ENCODE measurements at regions not wholly inside any gene's neighbourhood (a gene's known extent, or its start where the extent isn't known, plus 50 kb on each side); places are given as distances from the start of the nearest gene placed in this dataset.
"Not testable (repeated sequence)": the region's sequence is repeated elsewhere in the genome, so short reads cannot be mapped to it uniquely, and the experiment has no call there.

DNA sequence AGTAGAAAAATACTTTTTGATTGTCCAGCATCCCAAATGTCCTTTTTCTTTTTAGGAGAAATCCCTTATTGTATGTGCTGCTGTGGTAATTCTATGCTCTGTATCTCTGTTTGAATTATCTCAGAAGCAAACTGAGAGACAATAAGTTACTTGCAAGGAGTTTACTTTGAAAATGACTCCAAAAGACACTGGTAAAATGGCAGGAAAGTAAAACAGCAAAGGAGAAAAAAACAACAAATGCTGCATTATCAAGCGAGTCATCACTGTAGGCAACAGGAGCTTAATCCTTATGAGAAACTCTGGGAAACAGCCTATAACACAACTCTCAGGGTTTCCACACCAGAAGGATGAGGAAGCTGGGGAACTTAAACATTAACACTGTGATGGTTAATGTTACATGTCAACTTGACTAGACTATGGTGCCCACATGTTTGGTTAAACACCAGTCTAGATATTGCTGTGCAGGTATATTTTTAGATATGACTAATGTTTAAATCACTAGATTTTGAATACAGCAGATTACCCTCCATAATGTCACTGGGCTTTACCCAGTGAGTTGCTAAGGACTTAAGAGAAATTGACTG lies 92.6 kb upstream of the GAS1 start:
- DNase-seq (ENCODE audit: extremely low read depth in 1 of 11, low read depth in 9 of 11, low spot score in 4 of 11), result no peak

- DNase-seq (ENCODE audit: extremely low read depth in 1 of 11, low read depth in 9 of 11, low spot score in 4 of 11), result no peak
Observed at GRCh38 chr9:87040410-87041009, 93.2 kb upstream of the GAS1 start.

DNA sequence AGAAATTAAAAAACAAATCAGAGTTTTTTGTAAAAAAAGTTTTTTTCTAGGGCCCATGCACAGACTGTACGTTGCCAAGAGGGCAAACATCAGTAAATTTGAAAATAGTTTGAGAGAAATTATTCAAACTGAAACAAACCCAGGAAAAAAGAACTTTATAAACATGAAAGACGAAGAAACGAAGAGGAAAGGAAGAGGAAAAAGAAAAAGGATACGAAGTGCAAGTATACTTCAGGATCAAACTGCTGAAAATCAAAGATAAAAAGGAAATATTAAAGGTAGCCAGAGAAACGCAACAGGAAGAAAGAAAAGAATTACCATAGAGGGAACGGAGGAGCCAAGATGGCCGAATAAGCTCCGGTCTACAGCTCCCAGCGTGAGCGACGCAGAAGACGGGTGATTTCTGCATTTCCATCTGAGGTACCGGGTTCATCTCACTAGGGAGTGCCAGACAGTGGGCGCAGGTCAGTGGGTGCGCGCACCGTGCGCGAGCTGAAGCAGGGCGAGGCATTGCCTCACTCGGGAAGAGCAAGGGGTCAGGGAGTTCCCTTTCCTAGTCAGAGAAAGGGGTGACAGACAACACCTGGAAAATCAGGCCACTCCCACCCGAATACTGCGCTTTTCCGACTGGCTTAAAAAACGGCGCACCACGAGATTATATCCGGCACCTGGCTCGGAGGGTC lies 94.4 kb upstream of the GAS1 start:
- not testable (repeated sequence) for DNase-seq (ENCODE audit: extremely low read depth in 1 of 11, low read depth in 9 of 11, low spot score in 4 of 11)

DNA sequence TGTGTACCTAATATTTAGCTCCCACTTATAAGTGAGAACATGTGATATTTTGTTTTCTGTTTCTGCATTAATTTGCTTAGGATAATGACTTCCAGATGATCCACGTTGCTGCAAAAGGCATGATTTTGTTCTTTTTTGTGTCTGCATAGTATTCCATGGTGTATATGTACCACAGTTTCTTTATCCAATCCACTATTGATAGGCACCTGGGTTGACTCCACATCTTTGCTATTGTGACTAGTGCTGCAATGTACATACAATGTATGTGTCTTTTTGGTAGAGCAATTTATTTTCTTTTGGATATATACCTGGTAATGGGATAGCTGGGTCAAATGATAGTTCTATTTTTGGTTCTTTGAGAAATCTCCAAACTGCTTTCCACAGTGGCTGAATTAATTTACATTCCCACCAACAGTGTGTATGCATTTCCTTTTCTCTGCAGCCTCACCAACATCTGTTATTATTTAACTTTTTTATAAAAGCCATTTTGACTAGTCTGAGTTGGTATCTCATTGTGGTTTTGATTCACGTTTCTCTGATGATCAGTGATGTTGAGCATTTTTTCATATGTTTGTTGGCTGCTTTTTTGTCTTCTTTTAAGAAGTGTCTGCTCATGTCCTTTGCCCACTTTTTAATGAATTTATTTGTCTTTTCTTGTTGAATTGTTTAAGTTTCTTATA lies 102.8 kb upstream of the GAS1 start:
- DNase-seq (ENCODE audit: extremely low read depth in 1 of 11, low read depth in 9 of 11, low spot score in 4 of 11), result not testable (repeated sequence)

DNA sequence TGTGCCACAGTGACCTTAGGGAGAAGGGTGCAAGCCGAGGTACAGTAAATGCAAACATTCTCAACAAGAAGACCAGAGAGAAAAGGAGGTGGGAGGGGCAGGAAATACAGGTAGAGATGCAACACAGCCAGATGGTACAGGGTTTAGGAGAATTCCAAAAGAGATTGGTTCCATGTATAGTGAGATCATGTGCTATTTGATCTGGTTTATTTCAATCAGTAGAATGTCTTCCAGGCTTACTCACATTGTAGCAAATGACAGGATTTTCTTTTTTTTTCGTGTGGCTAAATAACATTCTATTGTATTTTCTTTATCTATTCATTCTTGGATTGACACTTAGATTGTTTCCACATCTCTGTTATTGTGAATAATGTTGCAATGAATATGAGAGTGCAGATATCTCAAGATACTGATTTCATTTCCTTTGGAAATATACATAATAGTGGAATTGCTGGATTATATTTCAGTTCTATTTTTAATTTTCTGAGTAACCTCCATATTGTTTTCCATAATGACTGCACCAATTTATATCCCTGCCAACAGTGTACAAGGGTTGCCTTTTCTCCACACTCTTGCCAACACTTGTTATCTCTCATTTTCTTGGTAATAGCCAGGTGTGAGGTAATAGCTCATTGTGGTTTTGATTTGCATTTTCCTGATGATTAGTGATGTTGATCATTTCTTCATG lies 107.8 kb upstream of the GAS1 start:
- DNase-seq (ENCODE audit: extremely low read depth in 1 of 11, low read depth in 9 of 11, low spot score in 4 of 11), result no peak

DNA sequence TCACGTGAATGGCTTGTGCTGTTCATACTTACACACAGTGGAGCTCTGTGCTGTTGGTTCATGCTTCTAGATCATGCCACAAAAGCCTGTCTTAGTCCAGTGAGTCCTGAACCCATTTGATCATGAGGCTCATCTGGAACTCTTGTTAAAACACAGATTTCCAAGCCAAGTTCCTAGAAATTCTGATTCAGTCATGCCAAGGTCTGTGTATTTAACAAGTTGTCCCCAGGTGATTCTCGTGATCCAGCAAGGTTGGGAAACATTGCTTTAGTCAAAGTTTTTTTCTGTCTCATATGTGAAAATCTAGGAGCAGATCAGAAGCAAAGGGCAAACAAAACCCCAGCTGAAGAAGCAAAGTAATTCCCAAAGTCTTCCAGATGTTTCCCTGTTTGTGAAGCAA lies 112.5 kb upstream of the GAS1 start:
- no peak for DNase-seq (ENCODE audit: extremely low read depth in 1 of 11, low read depth in 9 of 11, low spot score in 4 of 11)

GRCh38 chr9:87062746-87063145 lies 115.4 kb upstream of the GAS1 start:
- DNase-seq (ENCODE audit: extremely low read depth in 1 of 11, low read depth in 9 of 11, low spot score in 4 of 11), result no peak

DNA sequence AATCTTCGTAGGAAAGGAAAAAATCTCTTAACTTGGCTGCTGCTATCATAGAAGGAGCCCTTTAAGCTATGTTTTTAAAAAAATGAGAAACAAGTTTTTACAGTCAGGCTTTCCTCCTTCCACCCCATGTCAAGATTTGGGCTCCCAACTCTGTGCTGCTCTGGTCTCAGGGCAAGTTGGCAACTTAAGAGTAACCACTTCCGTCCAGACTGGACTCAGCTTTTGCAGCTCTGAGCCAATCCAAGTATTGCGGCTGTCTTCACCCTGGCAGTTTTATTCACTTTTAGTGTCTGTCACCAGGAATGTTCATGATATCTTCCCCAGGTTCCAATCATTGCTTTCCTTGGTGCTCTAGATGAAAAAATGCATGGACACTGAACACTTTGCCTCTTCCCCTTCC lies 115.9 kb upstream of the GAS1 start:
- DNase-seq (ENCODE audit: extremely low read depth in 1 of 11, low read depth in 9 of 11, low spot score in 4 of 11), result no peak

GRCh38 chr9:87063871-87064270 lies 116.6 kb upstream of the GAS1 start:
- DNase-seq (ENCODE audit: extremely low read depth in 1 of 11, low read depth in 9 of 11, low spot score in 4 of 11), result no peak

DNA sequence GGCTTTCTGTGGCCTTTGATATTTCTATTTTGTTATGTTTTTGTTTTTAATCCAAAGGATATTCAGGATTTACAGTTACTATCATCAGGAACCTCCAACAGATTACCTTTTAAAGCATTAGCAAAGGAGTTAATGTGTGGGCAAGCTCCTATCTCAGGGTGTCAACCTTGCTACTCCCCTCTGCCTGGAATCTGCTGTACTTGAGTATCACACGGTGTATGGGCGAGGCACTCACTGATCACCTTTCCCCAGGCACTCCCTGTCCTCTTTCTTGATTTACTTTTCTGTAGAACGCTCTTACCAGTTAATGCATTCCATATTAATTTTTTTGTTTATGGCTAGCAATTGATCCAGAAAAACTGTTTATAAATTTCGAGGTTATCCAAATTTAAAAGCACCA lies 117.0 kb upstream of the GAS1 start:
- DNase-seq (ENCODE audit: extremely low read depth in 1 of 11, low read depth in 9 of 11, low spot score in 4 of 11), result no peak

DNA sequence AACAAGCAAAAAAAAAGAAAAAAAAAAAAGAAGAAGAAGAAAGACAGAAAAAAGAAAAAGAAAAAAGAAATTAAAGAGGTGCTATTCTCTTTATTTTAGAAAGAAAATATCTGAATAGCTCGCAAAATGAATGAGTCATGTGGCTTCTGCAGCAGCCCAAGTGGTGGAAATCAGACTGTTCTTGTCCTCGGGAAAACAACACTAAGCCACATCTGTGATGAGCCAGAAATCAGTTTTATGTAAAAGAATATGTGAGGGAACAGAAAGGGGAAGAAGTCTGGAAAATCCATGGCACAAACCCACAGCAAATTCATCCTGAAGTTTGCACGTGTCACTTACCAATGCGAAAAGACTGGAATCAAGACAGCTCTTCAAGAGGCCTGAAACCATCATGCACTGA lies 118.7 kb upstream of the GAS1 start:
- DNase-seq (ENCODE audit: extremely low read depth in 1 of 11, low read depth in 9 of 11, low spot score in 4 of 11), result no peak

DNA sequence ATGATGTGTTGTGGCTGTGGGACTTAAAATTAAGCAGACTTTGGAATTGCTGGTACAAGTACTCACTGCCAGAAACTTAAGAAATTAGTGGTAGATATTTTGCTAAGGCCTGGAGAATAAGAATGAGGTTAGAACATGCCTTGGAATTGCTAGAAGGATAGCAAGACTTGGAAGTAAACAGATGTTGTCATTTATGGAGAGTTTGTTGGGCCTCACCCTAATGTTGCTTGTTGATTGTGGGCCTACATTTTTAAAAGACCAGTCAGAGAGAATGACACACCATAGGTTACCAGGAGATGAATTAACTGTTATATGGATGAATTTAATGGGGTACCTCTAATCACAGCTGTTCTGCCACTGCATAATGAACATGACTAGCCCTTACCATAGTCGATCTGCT lies 120.1 kb upstream of the GAS1 start:
- DNase-seq (ENCODE audit: extremely low read depth in 1 of 11, low read depth in 9 of 11, low spot score in 4 of 11), result no peak

DNA sequence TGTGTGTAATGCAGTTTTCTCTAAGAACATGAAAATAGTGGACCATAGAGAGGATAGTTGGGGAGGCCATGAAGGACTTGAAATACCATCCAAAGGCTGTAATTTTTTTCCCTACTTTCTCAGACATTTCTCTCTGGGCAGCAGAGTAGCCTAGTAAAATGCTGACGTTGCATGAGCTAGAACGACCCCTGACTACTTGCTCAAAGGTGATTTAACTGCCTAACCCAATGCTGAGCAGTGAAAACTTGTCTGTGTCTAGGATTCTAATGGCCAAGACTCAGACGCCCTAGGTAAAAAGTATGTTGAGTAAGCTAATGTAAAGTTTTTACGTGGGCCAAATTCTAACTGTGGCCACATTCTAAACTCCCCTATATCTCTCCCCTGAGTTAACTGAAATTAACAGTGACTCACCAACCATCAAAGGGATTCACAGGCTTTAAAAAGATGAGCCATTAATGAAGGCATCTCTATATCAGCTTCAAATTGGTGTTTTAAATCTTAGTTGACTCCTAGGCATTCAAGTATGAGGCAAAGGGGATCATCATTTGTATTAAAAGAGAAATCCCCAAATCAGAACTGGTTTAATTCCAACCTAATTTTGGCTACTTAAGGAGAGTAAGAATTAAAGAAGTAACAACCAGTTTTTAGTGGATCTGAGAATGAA lies 121.0 kb upstream of the GAS1 start:
- DNase-seq (ENCODE audit: extremely low read depth in 1 of 11, low read depth in 9 of 11, low spot score in 4 of 11), result no peak

- DNase-seq (ENCODE audit: extremely low read depth in 1 of 11, low read depth in 9 of 11, low spot score in 4 of 11), result no peak
Observed at GRCh38 chr9:87069690-87070089, 122.4 kb upstream of the GAS1 start.

DNA sequence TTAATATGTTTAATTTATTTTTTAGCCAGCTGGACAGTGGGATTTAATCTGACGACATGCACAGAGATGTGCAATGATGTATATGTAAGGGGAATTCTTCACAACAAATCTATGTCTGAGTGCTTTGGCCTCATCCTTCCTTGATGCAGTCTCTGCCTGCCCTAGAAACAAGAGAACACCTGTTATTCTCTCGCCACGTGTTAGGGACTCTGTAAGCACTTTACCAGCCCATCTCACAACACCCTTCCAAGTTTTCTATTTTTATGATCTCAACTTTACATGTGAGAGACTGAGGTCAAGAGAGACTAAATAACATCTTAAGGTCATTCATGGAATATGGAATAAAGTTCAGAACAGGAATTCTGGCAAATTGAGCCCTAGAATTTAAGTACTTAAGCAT lies 123.0 kb upstream of the GAS1 start:
- DNase-seq (ENCODE audit: extremely low read depth in 1 of 11, low read depth in 9 of 11, low spot score in 4 of 11), result no peak

- no peak for DNase-seq (ENCODE audit: extremely low read depth in 1 of 11, low read depth in 9 of 11, low spot score in 4 of 11)
Observed at GRCh38 chr9:87071473-87071872, 124.2 kb upstream of the GAS1 start.

GRCh38 chr9:87073692-87074091 lies 126.4 kb upstream of the GAS1 start:
- DNase-seq (ENCODE audit: extremely low read depth in 1 of 11, low read depth in 9 of 11, low spot score in 4 of 11), result peak in 2 of 11 donors; percentile 5 to 7

GRCh38 chr9:87075537-87075936 lies 128.2 kb upstream of the GAS1 start:
- no peak for DNase-seq (ENCODE audit: extremely low read depth in 1 of 11, low read depth in 9 of 11, low spot score in 4 of 11)

GRCh38 chr9:87076825-87077224 lies 129.5 kb upstream of the GAS1 start:
- no peak for DNase-seq (ENCODE audit: extremely low read depth in 1 of 11, low read depth in 9 of 11, low spot score in 4 of 11)

Data from renal cortex interstitium (tissue), 11 donors.